Lung (tissue), 11 donors: ENCODE measurements at regions not wholly inside any gene's neighbourhood (a gene's known extent, or its start where the extent isn't known, plus 50 kb on each side); places are given as distances from the start of the nearest gene placed in this dataset.
"Not testable (repeated sequence)": the region's sequence is repeated elsewhere in the genome, so short reads cannot be mapped to it uniquely, and the experiment has no call there.

Experiments
- ATAC-seq: fragments of 200-7000 bp; cut with Tn5 transposase; one replicate; pipeline ENCODE4 v1.9.1; 2020; ENCODE audit warnings: moderate number of reproducible peaks; ENCODE audit not compliant: insufficient read depth, low FRiP score
- DNase-seq, 3 donors: peaks; one replicate each; pipeline ENCODE4 v3.0.0-alpha.2; 2013 to 2017
- H3K27ac ChIP-seq, 2 donors: one replicate each; pipeline ENCODE4 v1.5.1; 2013; ENCODE audit warnings: mild to moderate bottlenecking in 2 of 2, moderate library complexity in 2 of 2, control low read depth in 1 of 2, inconsistent platforms in 1 of 2, low read depth in 1 of 2, low read length in 1 of 2
- H3K27me3 ChIP-seq, 3 donors: one replicate each; pipeline ENCODE4 v1.5.1; 2013; ENCODE audit warnings: low read length in 2 of 3; ENCODE audit not compliant: control insufficient read depth in 3 of 3, insufficient read depth in 3 of 3
- H3K36me3 ChIP-seq, 4 donors: one replicate each; pipeline ENCODE4 v1.5.1; 2013; ENCODE audit warnings: low read length in 4 of 4, mild to moderate bottlenecking in 1 of 4, moderate library complexity in 1 of 4; ENCODE audit not compliant: control insufficient read depth in 4 of 4, insufficient read depth in 4 of 4
- H3K4me1 ChIP-seq, 5 donors: one replicate each; pipeline ENCODE4 v1.5.1; 2013; ENCODE audit warnings: low read length in 5 of 5, mild to moderate bottlenecking in 2 of 5, moderate library complexity in 1 of 5; ENCODE audit not compliant: control insufficient read depth in 5 of 5, insufficient read depth in 5 of 5
- H3K4me3 ChIP-seq: one replicate; pipeline ENCODE4 v1.5.1; 2013; ENCODE audit warnings: mild to moderate bottlenecking, control low read depth, moderate library complexity
- H3K9ac ChIP-seq, 2 donors: one replicate each; pipeline ENCODE4 v1.5.1; 2013; ENCODE audit warnings: low read length in 2 of 2, control low read depth in 1 of 2; ENCODE audit not compliant: insufficient read depth in 1 of 2
- H3K9me3 ChIP-seq, 4 donors: one replicate each; pipeline ENCODE4 v1.5.1; 2013; ENCODE audit warnings: low read length in 3 of 4, mild to moderate bottlenecking in 1 of 4, moderate library complexity in 1 of 4; ENCODE audit not compliant: control insufficient read depth in 4 of 4, insufficient read depth in 3 of 4
- WGBS, 2 donors: extraction: QIAGEN DNeasy Blood & Tissue Kit; methylation state at CpG; one replicate each; pipeline ENCODE4 v1.1.7; 2013; 5-methylcytosine and 5-hydroxymethylcytosine counted together
- TF ChIP-seq, protein P1 (sequence below): IDR thresholded peaks from 2 replicates; pipeline ENCODE4 v1.5.1; 2012; ENCODE audit warnings: mild to moderate bottlenecking; ENCODE audit errors: control extremely low read depth, extremely low read depth
- donor health status: control.
- donor health status: control.
- donor health status: Bipolar disorder and iron deficiency.
- donor health status: healthy.
- donor health status: DM: yes; HTN: yes; CAD: no.

DNA sequence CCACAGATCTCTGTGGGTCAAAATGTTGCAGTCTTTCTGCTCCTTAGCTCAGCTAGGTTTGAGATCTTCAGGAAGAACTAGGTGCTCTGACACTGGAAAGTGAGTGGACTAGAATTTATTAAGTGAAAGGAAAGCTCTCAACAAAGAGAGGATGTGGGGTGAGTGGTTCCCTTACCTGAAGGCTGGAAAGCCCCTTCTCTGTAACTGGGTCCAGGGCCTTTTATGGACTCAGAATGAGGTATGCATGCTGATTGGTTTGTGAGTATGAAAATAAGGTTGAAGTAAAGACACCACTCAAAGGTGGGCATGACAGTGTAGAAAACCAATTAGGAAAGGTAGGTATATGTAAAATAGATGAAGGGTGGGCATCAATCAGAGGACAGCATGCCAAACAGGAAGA lies 485.5 kb downstream of the CD109 start:
- ATAC-seq (no peak), DNase-seq (no peak)
- H3K27ac ChIP-seq = no peak overlapping the region
- H3K36me3 ChIP-seq = no peaks in the 10 kb centered on the region
- H3K9ac ChIP-seq = no peak overlapping the region
- no peak overlapping the region for H3K4me3 ChIP-seq
- H3K9me3 ChIP-seq = peaks cover 0 to 2% (median 0%) of the 10 kb centered on the region in 4 donors
- H3K4me1 ChIP-seq = no peaks in the 10 kb centered on the region
- H3K27me3 ChIP-seq = no peaks in the 10 kb centered on the region
- TF ChIP-seq, protein P1, sequence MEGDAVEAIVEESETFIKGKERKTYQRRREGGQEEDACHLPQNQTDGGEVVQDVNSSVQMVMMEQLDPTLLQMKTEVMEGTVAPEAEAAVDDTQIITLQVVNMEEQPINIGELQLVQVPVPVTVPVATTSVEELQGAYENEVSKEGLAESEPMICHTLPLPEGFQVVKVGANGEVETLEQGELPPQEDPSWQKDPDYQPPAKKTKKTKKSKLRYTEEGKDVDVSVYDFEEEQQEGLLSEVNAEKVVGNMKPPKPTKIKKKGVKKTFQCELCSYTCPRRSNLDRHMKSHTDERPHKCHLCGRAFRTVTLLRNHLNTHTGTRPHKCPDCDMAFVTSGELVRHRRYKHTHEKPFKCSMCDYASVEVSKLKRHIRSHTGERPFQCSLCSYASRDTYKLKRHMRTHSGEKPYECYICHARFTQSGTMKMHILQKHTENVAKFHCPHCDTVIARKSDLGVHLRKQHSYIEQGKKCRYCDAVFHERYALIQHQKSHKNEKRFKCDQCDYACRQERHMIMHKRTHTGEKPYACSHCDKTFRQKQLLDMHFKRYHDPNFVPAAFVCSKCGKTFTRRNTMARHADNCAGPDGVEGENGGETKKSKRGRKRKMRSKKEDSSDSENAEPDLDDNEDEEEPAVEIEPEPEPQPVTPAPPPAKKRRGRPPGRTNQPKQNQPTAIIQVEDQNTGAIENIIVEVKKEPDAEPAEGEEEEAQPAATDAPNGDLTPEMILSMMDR = no peak

DNA sequence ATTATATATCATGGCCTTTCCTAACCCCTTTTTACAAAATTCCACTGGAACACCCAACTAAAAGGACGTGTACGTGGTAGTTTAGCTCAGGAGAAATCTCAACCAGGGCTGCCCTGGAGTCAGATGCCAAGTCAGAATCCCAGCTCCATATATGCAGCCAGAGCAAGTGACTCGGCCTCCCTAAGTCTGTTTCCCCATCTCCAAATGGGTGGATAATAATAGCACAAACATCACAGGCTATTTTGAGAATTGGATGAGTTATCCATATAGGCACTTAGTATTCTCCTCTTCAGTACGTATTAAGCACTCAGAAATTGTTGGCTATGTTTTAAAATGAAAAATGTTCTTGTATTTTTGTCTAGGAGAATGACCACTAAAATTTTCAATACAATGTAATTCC lies 481.5 kb downstream of the CD109 start:
- ATAC-seq = no peak
- TF ChIP-seq, protein P1 = no peak
- Histone ChIP-seq H3K27me3 (no peaks in the 10 kb centered on the region), H3K9ac (no peak overlapping the region), H3K4me1 (no peaks in the 10 kb centered on the region), H3K36me3 (no peaks in the 10 kb centered on the region), H3K27ac (no peak overlapping the region), H3K4me3 (no peak overlapping the region), H3K9me3 (no peaks in the 10 kb centered on the region)
- 85 to 86% methylated on average over 4 of the region's 4 CpGs for WGBS, 2 donors
- DNase-seq = no peak

DNA sequence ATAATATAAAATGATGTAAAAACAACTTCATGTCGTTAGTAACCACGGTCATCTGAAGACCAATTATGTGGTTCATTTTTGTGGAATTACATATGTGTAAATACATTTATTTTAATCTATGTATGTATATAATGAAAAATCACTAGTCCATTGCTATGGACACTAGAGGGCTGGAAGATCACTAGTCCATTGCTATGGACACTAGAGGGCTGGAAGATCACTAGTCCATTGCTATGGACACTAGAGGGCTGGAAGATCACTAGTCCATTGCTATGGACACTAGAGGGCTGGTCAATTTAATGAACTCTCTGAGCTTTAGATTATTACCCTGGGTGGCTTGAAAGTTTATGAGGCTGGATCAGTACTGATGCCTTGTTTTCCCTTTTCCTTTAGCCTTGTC lies 474.5 kb downstream of the CD109 start:
- H3K9ac ChIP-seq = not testable (repeated sequence)
- WGBS, 2 donors = 91 to 94% methylated on average over 2 of the region's 2 CpGs

DNA sequence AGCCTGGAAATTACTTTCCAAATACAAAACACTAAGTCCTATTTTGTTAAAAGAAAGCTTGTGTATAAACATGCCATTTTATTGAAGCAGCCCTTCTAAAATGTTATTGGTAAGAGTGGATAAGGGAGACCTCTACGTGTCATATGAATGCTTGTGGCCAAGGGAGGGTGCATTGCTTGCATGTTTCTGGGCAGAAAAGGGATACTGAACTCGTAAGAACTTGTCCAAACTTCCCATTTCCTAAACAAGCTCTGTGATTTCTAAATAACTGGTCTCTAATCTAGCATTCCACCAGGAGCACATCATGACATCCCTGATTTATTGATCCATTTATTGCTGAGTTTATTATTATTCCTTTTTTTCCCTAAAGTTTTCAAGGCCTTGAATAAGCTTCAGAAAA lies 474.1 kb downstream of the CD109 start:
- Histone ChIP-seq H3K27ac (no peak overlapping the region), H3K36me3 (no peaks in the 10 kb centered on the region), H3K9ac (no peak overlapping the region), H3K9me3 (no peaks in the 10 kb centered on the region), H3K4me3 (no peak overlapping the region), H3K4me1 (no peaks in the 10 kb centered on the region), H3K27me3 (no peaks in the 10 kb centered on the region)
- TF ChIP-seq, protein P1 = no peak
- ATAC-seq (no peak), DNase-seq (no peak)
- 58 to 60% methylated on average over 2 of the region's 2 CpGs for WGBS, 2 donors

More for the DNA sequence above, 474.5 kb downstream of the CD109 start:
- not testable (repeated sequence) for H3K27me3 ChIP-seq, DNase-seq, H3K9me3 ChIP-seq, H3K4me1 ChIP-seq, H3K36me3 ChIP-seq, H3K4me3 ChIP-seq, H3K27ac ChIP-seq, ATAC-seq
